ENCODE measurements at regions not wholly inside any gene's neighbourhood (a gene's known extent, or its start where the extent isn't known, plus 50 kb on each side); places are given as distances from the start of the nearest gene placed in this dataset.

GRCh38 chr13:90307136-90307535 lies 1040.4 kb upstream of the MIR17HG start:
- Histone ChIP-seq H3K4me1 (replicated peaks) (no peaks in the 10 kb centered on the region), H3K36me3 (no peaks in the 10 kb centered on the region), H3K27ac (no peak overlapping the region), H3K4me3 (no peak overlapping the region), H3K9me3 (no peaks in the 10 kb centered on the region), H3K27me3 (replicated peaks; ENCODE audit: insufficient read depth) (no peaks in the 10 kb centered on the region)
- no peak for DNase-seq (ENCODE audit: low spot score)
- TF ChIP-seq CTCF (IDR thresholded peaks at IDR 0.05) (no peak), POLR2AphosphoS5 (IDR thresholded peaks at IDR 0.05) (no peak), POLR2A (IDR thresholded peaks at IDR 0.05) (no peak)
- 95% methylated on average over 6 of the region's 6 CpGs for WGBS
- intact Hi-C loops (cut with DNase I) = no loop called here

DNA sequence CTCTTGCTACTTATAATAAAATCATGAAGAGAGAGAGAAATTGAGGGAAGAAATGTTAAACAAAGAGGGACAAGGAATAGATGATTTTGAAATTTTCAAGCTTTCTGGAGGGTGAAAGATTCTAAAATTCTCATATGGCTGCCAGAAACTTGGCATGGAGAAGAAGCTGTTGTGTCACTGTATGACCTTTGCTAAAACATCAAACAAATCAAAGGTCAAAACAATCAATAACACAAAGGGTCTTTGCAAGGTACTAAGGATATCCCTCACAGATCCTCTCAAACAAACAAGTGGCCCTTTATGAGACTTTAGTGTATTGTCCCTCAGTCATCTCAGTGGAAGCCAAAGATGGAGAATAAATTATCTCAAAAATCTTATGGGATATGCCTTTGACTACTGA lies 1039.2 kb upstream of the MIR17HG start:
- intact Hi-C loops (cut with DNase I) = no loop called here
- DNase-seq (ENCODE audit: low spot score) = no peak
- no peak overlapping the region for H3K27ac ChIP-seq
- H3K27me3 ChIP-seq (replicated peaks; ENCODE audit: insufficient read depth) = no peaks in the 10 kb centered on the region
- no peaks in the 10 kb centered on the region for H3K9me3 ChIP-seq
- no peak overlapping the region for H3K4me3 ChIP-seq
- H3K4me1 ChIP-seq (replicated peaks) = no peaks in the 10 kb centered on the region
- TF ChIP-seq POLR2A (IDR thresholded peaks at IDR 0.05) (no peak), CTCF (IDR thresholded peaks at IDR 0.05) (no peak), POLR2AphosphoS5 (IDR thresholded peaks at IDR 0.05) (no peak)
- no peaks in the 10 kb centered on the region for H3K36me3 ChIP-seq

DNA sequence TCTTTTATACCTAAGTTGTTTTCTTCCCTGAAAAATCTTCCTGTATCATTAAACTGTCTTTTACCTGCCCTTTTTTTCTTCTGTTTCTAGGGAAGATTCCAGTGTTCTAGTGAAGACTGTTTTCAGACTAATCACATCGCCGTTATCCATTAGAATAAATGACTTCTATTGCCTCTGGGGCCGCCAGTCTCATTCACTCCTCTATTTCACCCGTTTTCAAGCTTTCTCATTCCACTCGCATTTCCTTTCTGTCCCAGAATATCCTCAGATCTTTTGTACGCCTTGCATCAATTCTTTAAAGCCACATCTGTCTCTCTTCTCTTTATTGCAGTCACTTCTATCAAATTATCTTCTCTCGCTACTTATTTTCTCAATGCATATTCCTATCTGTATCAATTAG lies 1035.6 kb upstream of the MIR17HG start:
- TF ChIP-seq POLR2A (IDR thresholded peaks at IDR 0.05) = no peak
- TF ChIP-seq CTCF (IDR thresholded peaks at IDR 0.05) = no peak
- no peak for TF ChIP-seq POLR2AphosphoS5 (IDR thresholded peaks at IDR 0.05)

DNA sequence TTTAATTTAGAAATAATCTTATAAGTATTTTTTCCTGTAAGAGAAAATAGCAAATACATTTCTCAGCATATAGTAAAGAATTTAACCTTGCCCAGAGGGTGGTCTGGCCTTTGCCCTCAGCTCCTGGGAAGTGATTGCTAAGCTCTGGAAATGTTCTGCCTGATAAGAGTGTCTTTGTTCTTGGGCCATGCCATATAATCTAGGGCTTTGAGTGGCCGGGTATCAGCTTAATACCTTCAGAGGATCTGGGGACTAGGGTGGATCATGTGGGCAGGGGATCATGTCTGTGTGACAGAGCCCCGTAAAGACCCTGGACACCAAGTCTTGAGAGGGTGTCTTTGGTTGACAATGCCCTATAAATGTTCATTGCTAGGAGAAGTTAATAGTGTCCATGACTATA lies 1032.4 kb upstream of the MIR17HG start:
- no peaks in the 10 kb centered on the region for H3K27me3 ChIP-seq (replicated peaks; ENCODE audit: insufficient read depth)
- no peaks in the 10 kb centered on the region for H3K36me3 ChIP-seq
- H3K4me3 ChIP-seq = no peak overlapping the region
- intact Hi-C loops (cut with DNase I) = no loop called here
- no peaks in the 10 kb centered on the region for H3K9me3 ChIP-seq
- TF ChIP-seq POLR2AphosphoS5 (IDR thresholded peaks at IDR 0.05) (no peak), CTCF (IDR thresholded peaks at IDR 0.05) (no peak), POLR2A (IDR thresholded peaks at IDR 0.05) (no peak)
- DNase-seq (ENCODE audit: low spot score) = no peak
- WGBS = 64% methylated on average over 2 of the region's 2 CpGs
- no peaks in the 10 kb centered on the region for H3K4me1 ChIP-seq (replicated peaks)
- H3K27ac ChIP-seq = no peak overlapping the region

More for the DNA sequence above, 1035.6 kb upstream of the MIR17HG start:
- H3K9me3 ChIP-seq = no peaks in the 10 kb centered on the region
- no peak for DNase-seq (ENCODE audit: low spot score)
- no peak overlapping the region for H3K4me3 ChIP-seq
- H3K4me1 ChIP-seq (replicated peaks) = no peaks in the 10 kb centered on the region
- WGBS = 85% methylated on average over 7 of the region's 7 CpGs
- H3K27ac ChIP-seq = no peak overlapping the region
- intact Hi-C loops (cut with DNase I) = no loop called here
- no peaks in the 10 kb centered on the region for H3K27me3 ChIP-seq (replicated peaks; ENCODE audit: insufficient read depth)
- H3K36me3 ChIP-seq = no peaks in the 10 kb centered on the region

DNA sequence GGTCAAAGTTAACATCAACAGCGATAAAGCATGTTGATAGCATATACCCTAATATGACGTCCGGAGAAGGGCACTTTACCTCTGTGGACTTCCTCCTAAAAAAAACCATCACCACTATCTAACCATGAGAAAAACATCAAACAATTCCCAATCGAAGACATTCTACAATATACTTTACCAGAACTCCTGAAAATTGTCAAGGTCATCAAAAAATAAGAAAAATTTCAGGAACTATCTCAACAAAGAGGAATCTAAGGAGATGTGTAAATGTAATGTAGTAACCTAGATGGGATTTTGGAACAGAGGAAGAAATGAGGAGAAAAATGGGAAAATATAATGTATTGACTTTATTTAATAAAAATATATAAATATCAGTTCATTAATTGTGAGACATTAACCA lies 1026.8 kb upstream of the MIR17HG start:
- Histone ChIP-seq H3K4me3 (no peak overlapping the region), H3K9me3 (no peaks in the 10 kb centered on the region), H3K27me3 (replicated peaks; ENCODE audit: insufficient read depth) (no peaks in the 10 kb centered on the region), H3K27ac (no peak overlapping the region), H3K36me3 (no peaks in the 10 kb centered on the region), H3K4me1 (replicated peaks) (no peaks in the 10 kb centered on the region)
- no peak for DNase-seq (ENCODE audit: low spot score)
- intact Hi-C loops (cut with DNase I) = no loop called here
- TF ChIP-seq POLR2AphosphoS5 (IDR thresholded peaks at IDR 0.05) (no peak), POLR2A (IDR thresholded peaks at IDR 0.05) (no peak), CTCF (IDR thresholded peaks at IDR 0.05) (no peak)
- 91% methylated on average over 4 of the region's 4 CpGs for WGBS

Data from prostate gland (tissue), 2 donors.